ENCODE measurements at regions not wholly inside any gene's neighbourhood (a gene's known extent, or its start where the extent isn't known, plus 50 kb on each side); places are given as distances from the start of the nearest gene placed in this dataset.

DNA sequence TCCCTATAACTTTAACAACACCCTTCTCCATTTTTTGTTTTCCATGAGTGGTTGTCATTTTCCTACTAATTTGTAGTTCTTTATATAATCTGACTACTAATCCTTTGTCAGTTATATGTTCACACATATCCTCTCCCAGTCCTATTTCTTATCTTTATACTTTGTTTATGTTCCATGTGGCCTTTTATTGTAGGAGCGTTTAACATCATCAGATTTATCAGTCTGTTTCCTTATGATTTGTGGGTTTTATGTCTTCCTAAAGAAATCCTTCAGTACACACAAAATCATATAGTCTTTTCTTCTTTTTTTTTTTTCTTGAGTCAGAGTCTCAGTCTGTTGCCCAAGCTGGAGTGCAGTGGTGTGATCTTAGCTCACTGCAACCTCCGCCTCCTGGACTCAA is 204.9 kb upstream of the SPRY1 start:
- DNase-seq, result no peak
- H3K27ac Mint-ChIP-seq, result no peak overlapping the region
- H3K4me1 ChIP-seq (ENCODE audit: control insufficient read depth in 1 of 2, insufficient read depth in 2 of 2, low read length in 2 of 2), result no peaks in the 10 kb centered on the region
- no peak overlapping the region for H3K4me3 Mint-ChIP-seq
- H2AFZ ChIP-seq (ENCODE audit: insufficient read depth, low read depth, low read length, poor library complexity, severe bottlenecking), result no peak overlapping the region
- no peak overlapping the region for H3K9ac ChIP-seq (ENCODE audit: insufficient read depth, low read length, poor library complexity, severe bottlenecking)
- no peaks in the 10 kb centered on the region for H3K27me3 ChIP-seq (ENCODE audit: control insufficient read depth in 2 of 2, insufficient read depth in 2 of 2, low read length in 2 of 2)
- no peak overlapping the region for H3K4me2 ChIP-seq (replicated peaks; ENCODE audit: extremely low read depth, low read length, poor library complexity, severe bottlenecking)
- intact Hi-C loops (cut with micrococcal nuclease), result no loop called here
- no CpG with 5 or more reads among the region's 2 CpGs for WGBS (ENCODE audit: insufficient coverage)
- no peaks in the 10 kb centered on the region for H3K9me3 ChIP-seq (replicated peaks in 1 of 2; ENCODE audit: control insufficient read depth in 1 of 2, insufficient read depth in 1 of 2, low read length in 2 of 2)
- H3K4me3 ChIP-seq (replicated peaks in 1 of 3; ENCODE audit: low read depth in 2 of 3, low read length in 3 of 3), result no peak overlapping the region
- H3K36me3 ChIP-seq (replicated peaks in 1 of 2; ENCODE audit: control insufficient read depth in 1 of 2, insufficient read depth in 2 of 2, low read length in 2 of 2), result no peaks in the 10 kb centered on the region
- no peaks in the 10 kb centered on the region for H3K79me2 ChIP-seq (ENCODE audit: insufficient read depth, low read length)
- TF ChIP-seq CTCF (IDR thresholded peaks at IDR 0.05), result no peak
- H3K36me3 Mint-ChIP-seq, result peaks cover 0 to 4% of the 10 kb centered on the region in 2 donors
- no peaks in the 10 kb centered on the region for H4K20me1 ChIP-seq (ENCODE audit: insufficient read depth, low read length)
- H3K27ac ChIP-seq (ENCODE audit: low read depth in 1 of 2, low read length in 2 of 2), result no peak overlapping the region
- H3K27me3 Mint-ChIP-seq (ENCODE audit: low read depth in 3 of 3), result peaks cover 0 to 4% (median 0%) of the 10 kb centered on the region in 3 donors
- peaks cover 0 to 2% (median 0%) of the 10 kb centered on the region in 7 donors for H3K9me3 Mint-ChIP-seq
- H3K4me1 Mint-ChIP-seq, result no peaks in the 10 kb centered on the region

DNA sequence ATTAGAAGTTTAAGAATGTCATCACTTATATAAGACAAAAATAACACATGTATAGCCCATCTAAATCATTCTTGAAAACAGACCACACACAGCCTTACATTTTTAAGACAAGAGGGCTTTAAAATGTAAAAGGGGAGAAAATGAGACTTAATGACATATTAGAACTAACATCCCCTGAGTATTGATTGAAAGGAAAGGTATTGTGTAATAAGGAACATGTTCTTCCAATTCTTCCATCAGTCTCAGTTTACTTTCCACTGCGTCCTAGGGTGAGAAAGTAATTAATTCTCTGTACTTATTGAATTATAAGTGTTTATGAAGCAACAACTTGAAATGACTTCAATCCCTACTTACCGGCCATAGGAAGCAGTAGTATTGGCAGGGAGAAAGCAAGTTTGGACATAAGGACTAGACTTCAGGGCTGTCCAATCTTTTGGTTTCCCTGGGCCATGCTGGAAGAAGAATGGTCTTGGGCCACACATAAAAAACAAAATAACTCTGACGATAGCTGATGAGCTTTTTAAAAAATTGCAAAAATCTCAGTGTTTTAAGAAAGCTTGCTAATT is 202.7 kb upstream of the SPRY1 start:
- no peaks in the 10 kb centered on the region for H3K27me3 ChIP-seq (ENCODE audit: control insufficient read depth in 2 of 2, insufficient read depth in 2 of 2, low read length in 2 of 2)
- no CpG with 5 or more reads among the region's 3 CpGs for WGBS (ENCODE audit: insufficient coverage)
- H3K9me3 ChIP-seq (replicated peaks in 1 of 2; ENCODE audit: control insufficient read depth in 1 of 2, insufficient read depth in 1 of 2, low read length in 2 of 2), result no peaks in the 10 kb centered on the region
- no peaks in the 10 kb centered on the region for H3K79me2 ChIP-seq (ENCODE audit: insufficient read depth, low read length)
- Mint-ChIP-seq H3K9me3 (peaks cover 0 to 4% (median 0%) of the 10 kb centered on the region in 7 donors), H3K27ac (no peak overlapping the region), H3K4me1 (no peaks in the 10 kb centered on the region), H3K36me3 (peaks cover 0 to 4% of the 10 kb centered on the region in 2 donors), H3K4me3 (no peak overlapping the region), H3K27me3 (ENCODE audit: low read depth in 3 of 3) (peaks cover 0 to 4% (median 2%) of the 10 kb centered on the region in 3 donors)
- H3K9ac ChIP-seq (ENCODE audit: insufficient read depth, low read length, poor library complexity, severe bottlenecking), result no peak overlapping the region
- H3K4me1 ChIP-seq (ENCODE audit: control insufficient read depth in 1 of 2, insufficient read depth in 2 of 2, low read length in 2 of 2), result no peaks in the 10 kb centered on the region
- no peaks in the 10 kb centered on the region for H3K36me3 ChIP-seq (replicated peaks in 1 of 2; ENCODE audit: control insufficient read depth in 1 of 2, insufficient read depth in 2 of 2, low read length in 2 of 2)
- no peak for DNase-seq
- TF ChIP-seq CTCF (IDR thresholded peaks at IDR 0.05), result no peak
- no peaks in the 10 kb centered on the region for H4K20me1 ChIP-seq (ENCODE audit: insufficient read depth, low read length)
- no peak overlapping the region for H3K27ac ChIP-seq (ENCODE audit: low read depth in 1 of 2, low read length in 2 of 2)
- H3K4me2 ChIP-seq (replicated peaks; ENCODE audit: extremely low read depth, low read length, poor library complexity, severe bottlenecking), result no peak overlapping the region
- intact Hi-C loops (cut with micrococcal nuclease), result no loop called here
- no peak overlapping the region for H2AFZ ChIP-seq (ENCODE audit: insufficient read depth, low read depth, low read length, poor library complexity, severe bottlenecking)
- no peak overlapping the region for H3K4me3 ChIP-seq (replicated peaks in 1 of 3; ENCODE audit: low read depth in 2 of 3, low read length in 3 of 3)
